ENCODE measurements at regions not wholly inside any gene's neighbourhood (a gene's known extent, or its start where the extent isn't known, plus 50 kb on each side); places are given as distances from the start of the nearest gene placed in this dataset.

GRCh38 chr4:146053891-146054290 lies 115.3 kb upstream of the ZNF827 start:
- TF ChIP-seq POLR2A (IDR thresholded peaks at IDR 0.05) = no peak
- TF ChIP-seq CTCF (IDR thresholded peaks at IDR 0.05) = no peak
- no peak for TF ChIP-seq EP300 (IDR thresholded peaks at IDR 0.05)

All from tibial nerve (tissue), 4 donors.